ENCODE measurements at regions not wholly inside any gene's neighbourhood (a gene's known extent, or its start where the extent isn't known, plus 50 kb on each side); places are given as distances from the start of the nearest gene placed in this dataset.

- no peak for TF ChIP-seq ZNF121 (tag by site-specific recombination; IDR thresholded peaks at IDR 0.05)
- TF ChIP-seq ZNF266 (tag by site-specific recombination; IDR thresholded peaks at IDR 0.05; ENCODE audit: low read depth) = no peak
- TF ChIP-seq ZNF777 (tag by site-specific recombination; IDR thresholded peaks at IDR 0.05; ENCODE audit: borderline replicate concordance) = no peak
- TF ChIP-seq ZNF768 (tag by site-specific recombination; IDR thresholded peaks at IDR 0.05) = no peak
- no peak for TF ChIP-seq ZNF37A (tag by site-specific recombination; IDR thresholded peaks at IDR 0.05)
- no peak for TF ChIP-seq ZNF280D (tag by site-specific recombination; IDR thresholded peaks at IDR 0.05)
- TF ChIP-seq ZNF18 (tag by site-specific recombination; IDR thresholded peaks at IDR 0.05) = no peak
- TF ChIP-seq REPIN1 (tag by site-specific recombination; IDR thresholded peaks at IDR 0.05; ENCODE audit: low read depth) = no peak
- no peak for TF ChIP-seq GLIS2 (tag by site-specific recombination; IDR thresholded peaks at IDR 0.05)
- TF ChIP-seq ZEB2 (tag by site-specific recombination; IDR thresholded peaks at IDR 0.05) = no peak
- TF ChIP-seq, protein P1, sequence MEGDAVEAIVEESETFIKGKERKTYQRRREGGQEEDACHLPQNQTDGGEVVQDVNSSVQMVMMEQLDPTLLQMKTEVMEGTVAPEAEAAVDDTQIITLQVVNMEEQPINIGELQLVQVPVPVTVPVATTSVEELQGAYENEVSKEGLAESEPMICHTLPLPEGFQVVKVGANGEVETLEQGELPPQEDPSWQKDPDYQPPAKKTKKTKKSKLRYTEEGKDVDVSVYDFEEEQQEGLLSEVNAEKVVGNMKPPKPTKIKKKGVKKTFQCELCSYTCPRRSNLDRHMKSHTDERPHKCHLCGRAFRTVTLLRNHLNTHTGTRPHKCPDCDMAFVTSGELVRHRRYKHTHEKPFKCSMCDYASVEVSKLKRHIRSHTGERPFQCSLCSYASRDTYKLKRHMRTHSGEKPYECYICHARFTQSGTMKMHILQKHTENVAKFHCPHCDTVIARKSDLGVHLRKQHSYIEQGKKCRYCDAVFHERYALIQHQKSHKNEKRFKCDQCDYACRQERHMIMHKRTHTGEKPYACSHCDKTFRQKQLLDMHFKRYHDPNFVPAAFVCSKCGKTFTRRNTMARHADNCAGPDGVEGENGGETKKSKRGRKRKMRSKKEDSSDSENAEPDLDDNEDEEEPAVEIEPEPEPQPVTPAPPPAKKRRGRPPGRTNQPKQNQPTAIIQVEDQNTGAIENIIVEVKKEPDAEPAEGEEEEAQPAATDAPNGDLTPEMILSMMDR (tag by site-specific recombination; IDR thresholded peaks at IDR 0.05) = no peak
- TF ChIP-seq ZNF114 (tag by site-specific recombination; IDR thresholded peaks at IDR 0.05) = no peak
Measured at GRCh38 chr1:60448850-60449249, 375.3 kb upstream of the C1orf87 start (continued).

DNA sequence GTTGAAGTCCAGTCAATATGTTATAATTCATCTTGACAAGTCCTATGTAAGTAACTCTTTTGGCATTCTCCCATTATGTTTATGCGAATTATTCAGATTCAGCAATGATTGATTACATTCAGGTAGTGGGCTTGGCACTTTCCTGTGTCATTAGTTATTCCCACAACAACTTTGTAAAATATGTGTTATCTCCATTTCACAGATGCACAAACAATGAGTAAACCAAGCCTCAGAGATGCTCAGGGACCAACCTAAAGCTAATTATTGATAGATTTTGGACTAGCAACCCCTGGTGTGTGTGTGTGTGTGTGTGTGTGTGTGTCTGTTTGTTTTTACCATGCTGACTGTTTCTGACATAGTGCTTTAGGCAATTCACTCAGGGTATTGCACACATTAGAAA is 371.1 kb upstream of the C1orf87 start:
- Histone ChIP-seq H3K4me3 (ENCODE audit: low read depth, low read length) (no peak overlapping the region), H3K4me1 (ENCODE audit: control insufficient read depth, insufficient read depth, low read length) (no peaks in the 10 kb centered on the region), H3K36me3 (ENCODE audit: control insufficient read depth in 2 of 2, insufficient read depth in 1 of 2, low read length in 2 of 2) (no peaks in the 10 kb centered on the region), H3K27ac (ENCODE audit: extremely low read depth, low read depth, low read length) (no peak overlapping the region), H3K9me3 (ENCODE audit: control insufficient read depth, insufficient read depth, low read depth, low read length) (no peaks in the 10 kb centered on the region)
- TF ChIP-seq GLI4 (tag by site-specific recombination; IDR thresholded peaks at IDR 0.05) (no peak), ZNF830 (tag by site-specific recombination; IDR thresholded peaks at IDR 0.05; ENCODE audit: low read depth) (no peak), KLF9 (tag by site-specific recombination; IDR thresholded peaks at IDR 0.05; ENCODE audit: low read depth) (no peak), MZF1 (tag by site-specific recombination; IDR thresholded peaks at IDR 0.05; ENCODE audit: borderline replicate concordance) (no peak), HOXD13 (CRISPR knock-in tag; IDR thresholded peaks at IDR 0.05; ENCODE audit: borderline replicate concordance) (no peak), ZNF132 (tag by site-specific recombination; IDR thresholded peaks at IDR 0.05; ENCODE audit: borderline replicate concordance) (no peak)
- ChIA-PET POLR2A (no interaction called here), CTCF (interaction anchor here (0.6 to 0.8 kb wide), 3 partner anchors 23 to 469 kb away, joined by 3 to 4 read pairs (median 4); no protein-coding TSS in a partner anchor)

DNA sequence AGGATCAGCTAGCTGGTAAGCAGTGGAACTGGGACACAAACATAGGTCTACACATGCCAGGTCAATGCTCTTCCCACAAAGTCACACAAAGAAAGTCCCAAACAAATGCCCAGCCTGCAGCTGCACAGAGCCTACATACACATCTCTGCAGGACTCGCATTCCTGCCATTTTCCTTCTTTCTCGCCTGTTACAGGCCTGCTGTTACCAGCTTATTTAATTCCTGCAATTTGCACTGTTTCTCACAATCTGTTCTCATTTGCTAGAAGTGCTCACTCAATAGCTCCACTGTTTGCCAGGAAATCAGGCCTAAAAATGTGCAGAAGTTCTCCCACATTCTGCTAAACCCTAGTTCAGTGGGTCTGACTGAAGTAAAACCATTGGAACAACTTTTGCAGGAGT is 362.6 kb upstream of the C1orf87 start:
- CTCF ChIA-PET = interaction anchor here (0.6 to 1.7 kb wide), 2 partner anchors 11 to 279 kb away, joined by 3 to 7 read pairs; no protein-coding TSS in a partner anchor
- TF ChIP-seq SP3 (tag by site-specific recombination; IDR thresholded peaks at IDR 0.05) (no peak), SCRT2 (tag by site-specific recombination; IDR thresholded peaks at IDR 0.05) (no peak), KLF7 (tag by site-specific recombination; IDR thresholded peaks at IDR 0.05; ENCODE audit: borderline replicate concordance) (no peak), PRDM2 (tag by site-specific recombination; IDR thresholded peaks at IDR 0.05; ENCODE audit: borderline replicate concordance) (no peak)

More for the DNA sequence above, 362.6 kb upstream of the C1orf87 start:
- no peak overlapping the region for H3K27ac ChIP-seq (ENCODE audit: extremely low read depth, low read depth, low read length)
- no peak overlapping the region for H3K4me3 ChIP-seq (ENCODE audit: low read depth, low read length)
- H3K36me3 ChIP-seq (ENCODE audit: control insufficient read depth in 2 of 2, insufficient read depth in 1 of 2, low read length in 2 of 2) = no peaks in the 10 kb centered on the region
- POLR2A ChIA-PET = no interaction called here
- H3K9me3 ChIP-seq (ENCODE audit: control insufficient read depth, insufficient read depth, low read depth, low read length) = no peaks in the 10 kb centered on the region
- no peaks in the 10 kb centered on the region for H3K4me1 ChIP-seq (ENCODE audit: control insufficient read depth, insufficient read depth, low read length)

All from HEK293 (cell line).